Transverse colon (tissue), 4 donors: ENCODE measurements at regions not wholly inside any gene's neighbourhood (a gene's known extent, or its start where the extent isn't known, plus 50 kb on each side); places are given as distances from the start of the nearest gene placed in this dataset.

Source experiments
- DNase-seq: peaks from one replicate; pipeline ENCODE4 v3.0.0-alpha.2; 2019
- H3K27ac ChIP-seq, 4 donors: fragments of 200-600 bp; sonication (generic); 2 replicates each; pipeline ENCODE4 v1.5.1; 2016 to 2018; ENCODE audit warnings: inconsistent platforms in 4 of 4
- H3K27me3 ChIP-seq: fragments of 200-600 bp; sonication (generic); 2 replicates; pipeline ENCODE4 v1.5.1; 2017; ENCODE audit warnings: inconsistent platforms
- H3K36me3 ChIP-seq, 4 donors: fragments of 200-600 bp; sonication (generic); 2 replicates each; pipeline ENCODE4 v1.5.1; 2017 to 2019; ENCODE audit warnings: inconsistent platforms in 4 of 4
- H3K4me1 ChIP-seq, 4 donors: fragments of 200-600 bp; sonication (generic); 2 replicates each; pipeline ENCODE4 v1.5.1; 2017 to 2020; ENCODE audit warnings: inconsistent platforms in 4 of 4
- H3K4me3 ChIP-seq, 4 donors: fragments of 200-600 bp; sonication (generic); 1 replicate in 1 of 4; 2 replicates in 3 of 4; pipeline versions ENCODE4 v1.5.1 to v1.6.1; 2017 to 2019; ENCODE audit warnings: inconsistent platforms in 4 of 4
- H3K9me3 ChIP-seq, 2 donors: fragments of 200-600 bp; sonication (generic); 2 replicates each; pipeline ENCODE4 v1.5.1; 2017 to 2019; ENCODE audit warnings: inconsistent platforms in 2 of 2
- EP300 ChIP-seq: sonication (generic); formaldehyde crosslinking; IDR thresholded peaks from one replicate; pipeline ENCODE4 v1.6.1; 2017; ENCODE audit warnings: antibody characterized with exemption, low read depth
- POLR2A ChIP-seq: fragments of 450-650 bp; IDR thresholded peaks from one replicate; pipeline ENCODE4 v1.6.1; 2016; ENCODE audit warnings: antibody characterized with exemption, mild to moderate bottlenecking, moderate library complexity
- POLR2AphosphoS5 ChIP-seq, 3 donors: sonication (generic); formaldehyde crosslinking; IDR thresholded peaks; one replicate each; pipeline ENCODE4 v1.6.1; 2016; ENCODE audit warnings: antibody characterized with exemption in 3 of 3
- WGBS, 2 donors: methylation state at CpG; one replicate each; pipeline ENCODE4 v1.1.5; 2018; ENCODE audit warnings: low coverage in 1 of 2; 5-methylcytosine and 5-hydroxymethylcytosine counted together
- in situ Hi-C, 4 donors: fragments of 200-750 bp; cut with MboI; loops; one replicate each; pipeline versions ENCODE4 v1.15.0 to v1.15.1; 2017; ENCODE audit warnings: low sequenced_read_pairs in 3 of 4, low pct_ligation_motif_present in 1 of 4, low pct_unique_long_range_greater_than_20kb in 1 of 4
- intact Hi-C: fragments of 100-400 bp; cut with DNase I; formaldehyde crosslinking; loops from one replicate; pipeline ENCODE4 v1.15.1; 2023; ENCODE audit warnings: low total_unique reads
- TF ChIP-seq, protein P1 (sequence below), 5 experiments: fragments of 200-600 bp in 3 of 5; fragments of 450-650 bp in 2 of 5; sonication (generic) in 3 of 5; IDR thresholded peaks; 1 replicate in 2 of 5; 2 replicates in 3 of 5; pipeline ENCODE4 v1.5.1; 2016 to 2017; ENCODE audit warnings: antibody characterized with exemption in 5 of 5, inconsistent platforms in 3 of 5, mild to moderate bottlenecking in 2 of 5, moderate library complexity in 1 of 5

DNA sequence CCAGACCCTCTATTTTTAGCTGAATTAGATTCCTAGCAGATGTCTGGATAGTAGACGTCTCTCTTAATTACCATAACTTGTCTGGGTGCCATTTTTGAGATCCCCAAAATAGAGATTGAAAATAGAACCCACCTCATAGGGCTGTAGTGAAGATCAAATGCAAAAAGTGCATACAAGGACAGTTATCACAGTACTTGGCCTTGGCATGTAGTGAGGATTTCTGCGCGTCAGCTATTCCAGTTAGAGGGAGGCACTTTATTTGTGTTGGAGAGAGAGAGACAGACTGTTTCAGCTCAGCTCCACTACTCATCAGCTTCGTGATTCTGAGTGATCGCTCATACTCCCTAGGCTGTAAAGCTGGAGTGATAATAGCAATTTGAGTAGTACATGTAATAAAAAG is 59.6 kb upstream of the CDH13 start:
- no peak overlapping the region for H3K4me3 ChIP-seq
- no peaks in the 10 kb centered on the region for H3K4me1 ChIP-seq
- no peaks in the 10 kb centered on the region for H3K36me3 ChIP-seq
- no peaks in the 10 kb centered on the region for H3K9me3 ChIP-seq
- no peak for DNase-seq
- H3K27ac ChIP-seq = no peak overlapping the region
- WGBS, 2 donors = 72 to 84% methylated on average over 5 of the region's 5 CpGs
- in situ Hi-C loops = no loop called here
- TF ChIP-seq POLR2AphosphoS5 (IDR thresholded peaks at IDR 0.05) (no peak), POLR2A (no peak), EP300 (no peak)
- TF ChIP-seq, protein P1, sequence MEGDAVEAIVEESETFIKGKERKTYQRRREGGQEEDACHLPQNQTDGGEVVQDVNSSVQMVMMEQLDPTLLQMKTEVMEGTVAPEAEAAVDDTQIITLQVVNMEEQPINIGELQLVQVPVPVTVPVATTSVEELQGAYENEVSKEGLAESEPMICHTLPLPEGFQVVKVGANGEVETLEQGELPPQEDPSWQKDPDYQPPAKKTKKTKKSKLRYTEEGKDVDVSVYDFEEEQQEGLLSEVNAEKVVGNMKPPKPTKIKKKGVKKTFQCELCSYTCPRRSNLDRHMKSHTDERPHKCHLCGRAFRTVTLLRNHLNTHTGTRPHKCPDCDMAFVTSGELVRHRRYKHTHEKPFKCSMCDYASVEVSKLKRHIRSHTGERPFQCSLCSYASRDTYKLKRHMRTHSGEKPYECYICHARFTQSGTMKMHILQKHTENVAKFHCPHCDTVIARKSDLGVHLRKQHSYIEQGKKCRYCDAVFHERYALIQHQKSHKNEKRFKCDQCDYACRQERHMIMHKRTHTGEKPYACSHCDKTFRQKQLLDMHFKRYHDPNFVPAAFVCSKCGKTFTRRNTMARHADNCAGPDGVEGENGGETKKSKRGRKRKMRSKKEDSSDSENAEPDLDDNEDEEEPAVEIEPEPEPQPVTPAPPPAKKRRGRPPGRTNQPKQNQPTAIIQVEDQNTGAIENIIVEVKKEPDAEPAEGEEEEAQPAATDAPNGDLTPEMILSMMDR (IDR thresholded peaks at IDR 0.05) = no peak
- intact Hi-C loops = loop anchor here (10.0 kb wide), 1 partner anchor 62 kb away; no protein-coding TSS in a partner anchor
- no peaks in the 10 kb centered on the region for H3K27me3 ChIP-seq

DNA sequence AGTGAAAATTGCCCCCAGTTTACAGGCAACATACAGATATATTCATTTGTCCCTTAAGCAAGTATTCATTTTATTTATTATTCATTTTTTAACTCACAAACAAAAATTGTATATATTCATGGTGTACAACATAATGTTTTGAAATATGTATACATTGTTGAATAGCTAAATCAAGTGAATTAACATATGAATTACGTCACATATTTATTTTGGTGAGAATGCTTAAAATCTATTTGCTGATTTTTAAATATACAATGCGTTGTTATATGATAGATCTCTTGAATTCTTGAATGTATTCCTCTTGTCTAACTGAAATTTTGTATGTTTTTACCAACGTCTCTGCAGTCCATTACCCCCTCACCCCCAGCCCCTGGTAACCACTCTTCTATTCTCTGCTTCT is 63.4 kb upstream of the CDH13 start:
- Histone ChIP-seq H3K4me3 (no peak overlapping the region), H3K36me3 (no peaks in the 10 kb centered on the region), H3K4me1 (no peaks in the 10 kb centered on the region), H3K9me3 (no peaks in the 10 kb centered on the region), H3K27ac (no peak overlapping the region), H3K27me3 (no peaks in the 10 kb centered on the region)
- in situ Hi-C loops = no loop called here
- no peak for TF ChIP-seq POLR2AphosphoS5 (IDR thresholded peaks at IDR 0.05)
- no peak for TF ChIP-seq EP300
- TF ChIP-seq, protein P1 (IDR thresholded peaks at IDR 0.05) = no peak
- no peak for TF ChIP-seq POLR2A
- DNase-seq = no peak
- intact Hi-C loops = loop anchor here (10.0 kb wide), 1 partner anchor 59 kb away; no protein-coding TSS in a partner anchor
- WGBS, 2 donors = 78 to 83% methylated on average over 3 of the region's 3 CpGs

DNA sequence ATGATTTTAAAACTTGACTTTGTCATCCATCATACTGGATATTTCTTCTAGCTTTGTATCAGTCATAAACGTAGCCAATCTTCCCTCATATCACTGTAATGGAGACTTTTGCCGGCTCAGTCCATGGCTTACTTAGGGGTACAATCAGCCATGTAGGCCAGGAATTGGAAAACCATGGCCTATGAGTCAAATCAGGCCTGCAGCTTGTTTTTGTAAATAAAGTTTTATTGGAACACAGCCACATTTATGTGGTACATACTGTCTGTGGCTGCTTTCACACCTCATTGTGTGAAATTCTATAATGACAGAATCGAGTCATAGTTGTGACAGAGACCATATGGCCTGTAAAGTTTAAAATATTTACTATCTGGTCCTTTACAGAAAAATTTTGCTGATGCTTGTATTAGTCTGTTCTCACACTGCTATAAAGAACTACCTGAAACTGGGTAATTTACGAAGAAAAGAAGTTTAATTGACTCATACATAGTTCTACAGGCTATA is 64.5 kb upstream of the CDH13 start:
- intact Hi-C loops = loop anchor here (10.0 kb wide), 1 partner anchor 57 kb away; no protein-coding TSS in a partner anchor
- H3K27ac ChIP-seq = no peak overlapping the region
- WGBS, 2 donors = 81% methylated on average over 4 of the region's 4 CpGs
- no peaks in the 10 kb centered on the region for H3K36me3 ChIP-seq
- H3K4me3 ChIP-seq = no peak overlapping the region
- in situ Hi-C loops = no loop called here
- H3K27me3 ChIP-seq = no peaks in the 10 kb centered on the region
- H3K4me1 ChIP-seq = no peaks in the 10 kb centered on the region
- H3K9me3 ChIP-seq = no peaks in the 10 kb centered on the region
- no peak for TF ChIP-seq EP300
- TF ChIP-seq POLR2A = no peak
- TF ChIP-seq, protein P1 (IDR thresholded peaks at IDR 0.05) = no peak
- no peak for TF ChIP-seq POLR2AphosphoS5 (IDR thresholded peaks at IDR 0.05)
- no peak for DNase-seq

DNA sequence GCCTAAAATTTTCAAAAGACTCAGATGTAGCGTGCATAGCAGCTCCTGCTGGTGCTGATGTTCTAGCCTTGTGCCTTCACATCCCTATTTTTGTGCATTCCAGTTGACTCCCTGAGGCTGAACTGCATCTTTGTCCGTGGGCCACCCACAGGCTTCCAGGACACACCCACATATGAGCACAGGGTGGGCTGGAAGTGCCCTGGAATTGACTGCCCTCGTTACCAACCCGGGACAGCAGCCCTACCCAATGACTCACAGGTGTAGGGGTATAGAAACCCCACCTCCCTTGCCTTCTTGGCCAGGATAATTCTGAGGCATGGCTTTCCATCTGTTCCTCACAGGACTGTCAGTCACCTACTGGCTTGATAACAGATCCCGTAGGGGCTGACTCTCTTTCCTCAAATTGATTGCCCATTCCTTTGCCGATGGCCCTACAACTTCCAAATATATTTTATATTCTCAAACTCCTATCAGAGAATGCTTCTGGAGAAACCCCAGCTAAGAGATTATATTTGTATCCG is 65.9 kb upstream of the CDH13 start:
- H3K4me3 ChIP-seq = no peak overlapping the region
- no peaks in the 10 kb centered on the region for H3K9me3 ChIP-seq
- no peak for DNase-seq
- no peaks in the 10 kb centered on the region for H3K4me1 ChIP-seq
- intact Hi-C loops = loop anchor here (10.0 kb wide), 1 partner anchor 56 kb away; no protein-coding TSS in a partner anchor
- H3K27me3 ChIP-seq = no peaks in the 10 kb centered on the region
- no peaks in the 10 kb centered on the region for H3K36me3 ChIP-seq
- no peak overlapping the region for H3K27ac ChIP-seq
- WGBS, 2 donors = 71% methylated on average over 4 to 7 of the region's 7 CpGs
- TF ChIP-seq, protein P1 (IDR thresholded peaks at IDR 0.05) = no peak
- TF ChIP-seq EP300 (no peak), POLR2A (no peak), POLR2AphosphoS5 (IDR thresholded peaks at IDR 0.05) (no peak)
- in situ Hi-C loops = no loop called here
